Epithelial cell of esophagus (primary cell): ENCODE measurements at regions not wholly inside any gene's neighbourhood (a gene's known extent, or its start where the extent isn't known, plus 50 kb on each side); places are given as distances from the start of the nearest gene placed in this dataset.

ENCODE experiments used
- DNase-seq: peaks from one replicate; pipeline ENCODE4 v3.0.0; 2010; ENCODE audit warnings: low read depth
- H3K4me3 ChIP-seq: 2 replicates; pipeline ENCODE4 v1.5.1; 2011; ENCODE audit warnings: mild to moderate bottlenecking, low read length, control low read depth
- CTCF ChIP-seq: IDR thresholded peaks from 2 replicates; pipeline ENCODE4 v1.5.1; 2011; ENCODE audit warnings: low read depth, mild to moderate bottlenecking, low read length, control low read depth, inconsistent platforms; ENCODE audit not compliant: insufficient read depth; ENCODE audit errors: missing control alignments

DNA sequence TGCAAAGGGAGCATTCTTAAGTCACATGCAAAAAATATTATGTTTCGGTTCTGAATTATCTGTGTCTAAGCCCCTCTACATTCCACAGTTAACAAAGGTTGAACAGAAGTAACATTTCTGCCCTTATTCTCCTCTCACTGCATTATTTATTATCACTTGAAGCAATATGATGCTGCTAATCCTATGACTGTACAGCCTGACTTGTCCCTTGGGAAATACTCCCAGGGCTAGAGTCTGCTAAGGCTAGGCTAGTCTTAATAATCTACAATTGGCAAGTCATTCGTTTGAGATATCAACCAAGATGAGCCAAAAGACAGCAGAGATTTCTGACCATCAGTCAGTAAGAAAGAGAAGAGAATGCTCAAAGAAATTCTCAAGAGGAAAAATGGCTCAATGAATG lies 226.9 kb upstream of the HCCS start:
- no peak for TF ChIP-seq CTCF
- DNase-seq = no peak
- no peak overlapping the region for H3K4me3 ChIP-seq

DNA sequence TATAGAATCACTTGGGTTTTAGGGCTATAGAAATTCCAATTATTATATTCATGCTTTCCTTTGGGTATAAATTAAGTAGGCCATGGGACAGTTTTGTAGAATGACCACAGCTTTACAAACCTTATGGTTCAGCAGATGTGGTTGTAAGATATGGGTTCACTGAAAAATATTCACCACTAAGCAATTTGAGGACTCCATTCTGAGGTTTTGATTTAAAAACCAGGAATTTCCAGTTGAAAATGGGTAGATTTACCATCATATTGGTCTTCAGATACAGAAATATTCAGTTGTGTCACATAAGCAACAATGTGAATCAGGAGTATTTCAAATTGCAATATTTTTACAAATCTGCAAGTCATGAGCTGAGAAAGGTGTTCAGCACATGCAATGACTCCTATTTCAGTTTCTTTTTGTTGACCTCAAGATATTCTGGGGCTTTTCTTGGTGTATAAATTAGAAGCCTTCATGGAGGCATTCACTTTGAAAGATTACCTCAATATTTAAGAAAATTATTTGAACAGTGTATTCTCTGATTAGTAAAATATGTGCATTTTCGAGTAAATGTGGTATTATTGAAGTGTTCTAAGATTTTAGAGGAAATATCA lies 218.4 kb upstream of the HCCS start:
- no peak for TF ChIP-seq CTCF
- H3K4me3 ChIP-seq = no peak overlapping the region
- no peak for DNase-seq

- no peak for TF ChIP-seq CTCF
- no peak overlapping the region for H3K4me3 ChIP-seq
- no peak for DNase-seq
Observed at GRCh38 chrX:10893366-10893765, 217.8 kb upstream of the HCCS start.

GRCh38 chrX:10893976-10894375 lies 217.2 kb upstream of the HCCS start:
- no peak for TF ChIP-seq CTCF
- DNase-seq = no peak
- H3K4me3 ChIP-seq = no peak overlapping the region

GRCh38 chrX:10897768-10898167 lies 213.4 kb upstream of the HCCS start:
- no peak for TF ChIP-seq CTCF
- no peak overlapping the region for H3K4me3 ChIP-seq
- DNase-seq = no peak

DNA sequence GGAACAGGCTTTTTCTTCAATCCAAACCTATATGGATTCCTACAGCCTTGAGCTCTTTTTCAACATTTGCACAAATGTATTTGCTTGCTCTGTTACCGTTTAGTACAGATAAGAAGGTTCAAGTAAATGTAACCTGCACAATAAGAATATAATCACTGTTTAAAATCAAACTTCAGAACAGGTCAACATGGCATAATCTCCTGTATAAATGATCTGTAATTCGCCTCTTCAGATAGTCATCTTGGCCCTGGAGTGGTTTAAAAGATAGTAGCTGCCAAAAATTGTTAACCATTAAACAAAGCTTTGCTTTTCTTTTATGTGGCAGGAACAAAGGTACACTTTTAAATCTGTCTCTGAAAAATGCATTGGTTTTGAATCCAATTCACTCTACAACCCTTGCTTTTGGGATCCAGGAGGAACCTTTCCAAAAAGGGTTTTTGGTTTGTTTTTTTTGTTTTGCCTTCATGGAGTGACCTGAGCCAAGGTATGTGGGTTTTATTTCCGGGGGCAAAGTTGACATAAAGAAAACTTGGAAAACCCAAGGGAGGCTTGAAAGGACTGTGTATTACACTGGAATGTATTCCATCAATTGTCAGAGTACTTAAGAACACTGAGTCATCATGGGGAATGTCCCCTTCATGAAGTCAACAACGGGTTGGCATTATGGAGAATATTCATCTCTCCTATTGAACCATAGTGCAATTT lies 210.4 kb upstream of the HCCS start:
- H3K4me3 ChIP-seq = no peak overlapping the region
- no peak for TF ChIP-seq CTCF
- DNase-seq = peak; percentile 53

DNA sequence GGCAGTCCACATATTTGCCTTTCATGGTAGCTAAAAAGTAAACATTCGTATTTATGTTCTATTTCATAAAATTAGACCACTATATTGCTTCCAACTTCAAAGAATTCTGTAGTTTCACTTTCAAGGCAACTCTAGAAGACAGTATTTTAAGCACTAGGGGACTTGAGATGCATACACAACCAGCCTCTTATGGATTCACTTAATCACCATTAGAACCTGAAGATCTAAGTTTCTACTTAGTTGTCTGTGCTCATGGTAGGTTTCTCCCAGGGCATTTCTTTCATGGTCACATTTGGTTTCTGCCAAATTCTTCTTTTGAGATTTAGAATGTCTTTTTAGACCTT lies 209.9 kb upstream of the HCCS start:
- DNase-seq = no peak
- H3K4me3 ChIP-seq = no peak overlapping the region
- no peak for TF ChIP-seq CTCF
